Choroid plexus epithelial cell (primary cell): ENCODE measurements at regions not wholly inside any gene's neighbourhood (a gene's known extent, or its start where the extent isn't known, plus 50 kb on each side); places are given as distances from the start of the nearest gene placed in this dataset.

Experiments used
- DNase-seq: peaks from one replicate; pipeline ENCODE4 v3.0.0-alpha.2; 2010; ENCODE audit warnings: low read depth
- H3K4me3 ChIP-seq: 2 replicates; pipeline ENCODE4 v1.5.1; 2011; ENCODE audit warnings: low read depth, mild to moderate bottlenecking, control low read depth, low read length, moderate library complexity
- CTCF ChIP-seq: conservative IDR thresholded peaks from 2 replicates; pipeline ENCODE4 v1.5.1; 2011; ENCODE audit warnings: low read depth, mild to moderate bottlenecking, control low read depth, inconsistent platforms, low read length, moderate library complexity

- TF ChIP-seq CTCF = no peak
- no peak for DNase-seq
- H3K4me3 ChIP-seq = no peak overlapping the region
These were observed 200.4 kb downstream of the MED10 start for GRCh38 chr5:6177926-6178325.

GRCh38 chr5:6176102-6176693 lies 202.1 kb downstream of the MED10 start:
- no peak overlapping the region for H3K4me3 ChIP-seq
- DNase-seq = no peak
- TF ChIP-seq CTCF = no peak

GRCh38 chr5:6175172-6175854 lies 203.0 kb downstream of the MED10 start:
- no peak for TF ChIP-seq CTCF
- H3K4me3 ChIP-seq = no peak overlapping the region

GRCh38 chr5:6169660-6170059 lies 208.7 kb downstream of the MED10 start:
- DNase-seq = no peak
- no peak overlapping the region for H3K4me3 ChIP-seq
- TF ChIP-seq CTCF = no peak

More at GRCh38 chr5:6175172-6175854, 203.0 kb downstream of the MED10 start:
- DNase-seq = no peak

- DNase-seq = no peak
- no peak overlapping the region for H3K4me3 ChIP-seq
- TF ChIP-seq CTCF = no peak
These were observed 211.5 kb downstream of the MED10 start for GRCh38 chr5:6166698-6167394.

GRCh38 chr5:6163913-6164312 lies 214.4 kb downstream of the MED10 start:
- no peak for TF ChIP-seq CTCF
- no peak for DNase-seq
- no peak overlapping the region for H3K4me3 ChIP-seq
